H9 (cell line): ENCODE measurements at regions not wholly inside any gene's neighbourhood (a gene's known extent, or its start where the extent isn't known, plus 50 kb on each side); places are given as distances from the start of the nearest gene placed in this dataset.

ENCODE experiments used
- DNase-seq: peaks from one replicate; pipeline ENCODE4 v3.0.0-alpha.2; 2017
- H2AFZ ChIP-seq: one replicate; pipeline ENCODE4 v1.6.1; 2013; ENCODE audit warnings: mild to moderate bottlenecking, low read length, control low read depth, moderate library complexity
- H2AK5ac ChIP-seq: 2 replicates; pipeline ENCODE4 v1.6.1; 2013; ENCODE audit warnings: low read length, control low read depth, mixed read lengths; ENCODE audit not compliant: insufficient read length
- H2BK120ac ChIP-seq: one replicate; pipeline ENCODE4 v1.6.1; 2013; ENCODE audit warnings: low read depth, mild to moderate bottlenecking, low read length, control low read depth, inconsistent platforms; ENCODE audit not compliant: poor library complexity, severe bottlenecking
- H2BK12ac ChIP-seq: 2 replicates; pipeline ENCODE4 v1.6.1; 2013; ENCODE audit warnings: low read length, control low read depth, mixed read lengths, low read depth; ENCODE audit not compliant: insufficient read length
- H2BK15ac ChIP-seq: 2 replicates; pipeline ENCODE4 v1.6.1; 2013; ENCODE audit warnings: low read depth, low read length, control low read depth
- H2BK20ac ChIP-seq: one replicate; pipeline ENCODE4 v1.6.1; 2013; ENCODE audit warnings: low read depth, mild to moderate bottlenecking, low read length, control low read depth, inconsistent platforms; ENCODE audit not compliant: poor library complexity, severe bottlenecking
- H2BK5ac ChIP-seq: 2 replicates; pipeline ENCODE4 v1.6.1; 2013; ENCODE audit warnings: low read length, control low read depth, mixed read lengths; ENCODE audit not compliant: insufficient read length
- H3K14ac ChIP-seq: 2 replicates; pipeline ENCODE4 v1.6.1; 2013; ENCODE audit warnings: low read length, control low read depth; ENCODE audit not compliant: insufficient read depth
- H3K18ac ChIP-seq: 2 replicates; pipeline ENCODE4 v1.6.1; 2013; ENCODE audit warnings: low read depth, mild to moderate bottlenecking, mixed read lengths, low read length, control low read depth; ENCODE audit not compliant: insufficient read length
- H3K23ac ChIP-seq: 2 replicates; pipeline ENCODE4 v1.6.1; 2013; ENCODE audit warnings: low read length, control low read depth, mixed read lengths, low read depth; ENCODE audit not compliant: insufficient read length
- H3K23me2 ChIP-seq: 2 replicates; pipeline ENCODE4 v1.6.1; 2013; ENCODE audit warnings: low read depth, mild to moderate bottlenecking, mixed read lengths, low read length, control low read depth; ENCODE audit not compliant: insufficient read length, poor library complexity, severe bottlenecking
- H3K27ac ChIP-seq: 2 replicates; pipeline ENCODE4 v1.5.1; 2013; ENCODE audit warnings: low read length, control low read depth, mixed read lengths, low read depth; ENCODE audit not compliant: insufficient read length
- H3K27me3 ChIP-seq: 2 replicates; pipeline ENCODE4 v1.6.1; 2013; ENCODE audit warnings: low read length, control low read depth, inconsistent platforms; ENCODE audit not compliant: insufficient read depth
- H3K4ac ChIP-seq: 2 replicates; pipeline ENCODE4 v1.6.1; 2013; ENCODE audit warnings: low read depth, mild to moderate bottlenecking, control low read depth, inconsistent platforms, low read length, moderate library complexity
- H3K4me1 ChIP-seq: 2 replicates; pipeline ENCODE4 v1.6.1; 2013; ENCODE audit warnings: low read length, control low read depth, inconsistent platforms; ENCODE audit not compliant: insufficient read depth
- H3K4me2 ChIP-seq: 2 replicates; pipeline ENCODE4 v1.6.1; 2013; ENCODE audit warnings: low read length, control low read depth, mixed read lengths; ENCODE audit not compliant: insufficient read length, insufficient read depth
- H3K56ac ChIP-seq: 2 replicates; pipeline ENCODE4 v1.6.1; 2013; ENCODE audit warnings: low read depth, mild to moderate bottlenecking, mixed read lengths, low read length, control low read depth; ENCODE audit not compliant: insufficient read length
- H3K79me1 ChIP-seq: 2 replicates; pipeline ENCODE4 v1.6.1; 2013; ENCODE audit warnings: low read depth, mild to moderate bottlenecking, moderate library complexity, low read length, control low read depth, inconsistent platforms; ENCODE audit not compliant: insufficient read depth, poor library complexity, severe bottlenecking
- H3K79me2 ChIP-seq: 2 replicates; pipeline ENCODE4 v1.6.1; 2013; ENCODE audit warnings: low read length, control low read depth, inconsistent platforms; ENCODE audit not compliant: insufficient read depth
- H3K9ac ChIP-seq: 2 replicates; pipeline ENCODE4 v1.6.1; 2013; ENCODE audit warnings: low read length, control low read depth, mixed read lengths; ENCODE audit not compliant: insufficient read length; ENCODE audit errors: extremely low read depth
- H3K9me3 ChIP-seq: one replicate; pipeline ENCODE4 v1.6.1; 2013; ENCODE audit warnings: low read depth, low read length, inconsistent platforms; ENCODE audit not compliant: control insufficient read depth
- H3T11ph ChIP-seq: one replicate; pipeline ENCODE4 v1.6.1; 2013; ENCODE audit warnings: mild to moderate bottlenecking, low read length, control low read depth, inconsistent platforms
- H4K20me1 ChIP-seq: one replicate; pipeline ENCODE4 v1.6.1; 2013; ENCODE audit not compliant: control insufficient read depth, insufficient read length, insufficient read depth
- H4K5ac ChIP-seq: 2 replicates; pipeline ENCODE4 v1.6.1; 2013; ENCODE audit warnings: low read depth, mild to moderate bottlenecking, mixed read lengths, low read length, control low read depth; ENCODE audit not compliant: insufficient read length
- H4K8ac ChIP-seq: replicated peaks from 2 replicates; pipeline ENCODE4 v1.6.1; 2013; ENCODE audit warnings: low read length, control low read depth, mixed read lengths, low read depth; ENCODE audit not compliant: insufficient read length
- H4K91ac ChIP-seq: 2 replicates; pipeline ENCODE4 v1.6.1; 2013; ENCODE audit warnings: low read depth, mild to moderate bottlenecking, moderate library complexity, mixed read lengths, low read length, control low read depth; ENCODE audit not compliant: insufficient read length
- H3K27ac Mint-ChIP-seq, 3 experiments: 2 replicates in 2 of 3; 3 replicates in 1 of 3; pipeline ENCODE4 v1.8.0; 2020 to 2021; ENCODE audit warnings: mixed read lengths in 3 of 3, mild to moderate bottlenecking in 1 of 3, moderate library complexity in 1 of 3
- H3K27me3 Mint-ChIP-seq: 2 replicates; pipeline ENCODE4 v1.8.0; 2021; ENCODE audit warnings: low read depth, mild to moderate bottlenecking, moderate library complexity, mixed read lengths
- H3K36me3 Mint-ChIP-seq, 3 experiments: 2 replicates in 2 of 3; 3 replicates in 1 of 3; pipeline ENCODE4 v1.8.0; 2020 to 2021; ENCODE audit warnings: low read depth in 3 of 3, mixed read lengths in 3 of 3; ENCODE audit not compliant: insufficient read depth in 1 of 3
- H3K4me1 Mint-ChIP-seq, 2 experiments: 2 replicates each; pipeline ENCODE4 v1.8.0; 2020; ENCODE audit warnings: mixed read lengths in 2 of 2
- H3K4me3 Mint-ChIP-seq, 2 experiments: 2 replicates in 1 of 2; 3 replicates in 1 of 2; pipeline ENCODE4 v1.8.0; 2020 to 2021; ENCODE audit warnings: mild to moderate bottlenecking in 2 of 2, mixed read lengths in 2 of 2, moderate library complexity in 1 of 2
- H3K9me3 Mint-ChIP-seq, 2 experiments: 2 replicates in 1 of 2; 3 replicates in 1 of 2; pipeline ENCODE4 v1.8.0; 2020; ENCODE audit warnings: mild to moderate bottlenecking in 2 of 2, mixed read lengths in 2 of 2, moderate library complexity in 1 of 2
- WGBS: extraction: QIAGEN DNeasy Blood & Tissue Kit; methylation state at CpG from one replicate; pipeline ENCODE4 v1.1.7; 2013; ENCODE audit warnings: missing lambda C conversion rate, low lambda C conversion rate, mixed read lengths; ENCODE audit not compliant: insufficient read length; ENCODE audit errors: extremely low coverage; 5-methylcytosine and 5-hydroxymethylcytosine counted together
- TF ChIP-seq, protein P1 (sequence below): fragments of 200-600 bp; sonication (generic); conservative IDR thresholded peaks from 3 replicates; pipeline ENCODE4 v1.8.0; 2021; ENCODE audit warnings: antibody characterized with exemption, mild to moderate bottlenecking

DNA sequence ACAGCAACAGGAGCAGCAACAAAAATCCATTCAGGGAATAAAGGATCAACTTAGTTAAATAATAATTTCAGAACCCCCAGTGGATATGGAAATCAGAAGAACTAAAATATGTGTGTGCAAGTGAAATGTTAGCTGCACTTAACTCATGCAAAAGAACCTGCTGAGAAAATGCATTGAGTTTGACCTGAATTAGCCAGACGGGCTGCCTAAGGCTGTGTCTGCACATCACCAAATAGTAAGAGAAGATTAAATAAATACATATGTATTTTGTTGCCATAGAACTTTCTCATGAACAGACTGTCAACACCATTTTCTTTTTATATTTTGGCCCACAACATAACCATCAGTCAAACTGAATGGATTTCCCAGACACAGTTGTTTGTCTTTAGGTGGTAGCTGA lies 262.0 kb upstream of the PIK3C3 start:
- TF ChIP-seq, protein P1, sequence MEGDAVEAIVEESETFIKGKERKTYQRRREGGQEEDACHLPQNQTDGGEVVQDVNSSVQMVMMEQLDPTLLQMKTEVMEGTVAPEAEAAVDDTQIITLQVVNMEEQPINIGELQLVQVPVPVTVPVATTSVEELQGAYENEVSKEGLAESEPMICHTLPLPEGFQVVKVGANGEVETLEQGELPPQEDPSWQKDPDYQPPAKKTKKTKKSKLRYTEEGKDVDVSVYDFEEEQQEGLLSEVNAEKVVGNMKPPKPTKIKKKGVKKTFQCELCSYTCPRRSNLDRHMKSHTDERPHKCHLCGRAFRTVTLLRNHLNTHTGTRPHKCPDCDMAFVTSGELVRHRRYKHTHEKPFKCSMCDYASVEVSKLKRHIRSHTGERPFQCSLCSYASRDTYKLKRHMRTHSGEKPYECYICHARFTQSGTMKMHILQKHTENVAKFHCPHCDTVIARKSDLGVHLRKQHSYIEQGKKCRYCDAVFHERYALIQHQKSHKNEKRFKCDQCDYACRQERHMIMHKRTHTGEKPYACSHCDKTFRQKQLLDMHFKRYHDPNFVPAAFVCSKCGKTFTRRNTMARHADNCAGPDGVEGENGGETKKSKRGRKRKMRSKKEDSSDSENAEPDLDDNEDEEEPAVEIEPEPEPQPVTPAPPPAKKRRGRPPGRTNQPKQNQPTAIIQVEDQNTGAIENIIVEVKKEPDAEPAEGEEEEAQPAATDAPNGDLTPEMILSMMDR: no peak
- no peaks in the 10 kb centered on the region for H3K9me3 Mint-ChIP-seq
- Histone ChIP-seq H3K9me3 (no peaks in the 10 kb centered on the region), H4K20me1 (no peaks in the 10 kb centered on the region), H3K27ac (no peak overlapping the region), H3K23ac (no peak overlapping the region), H2BK5ac (no peak overlapping the region), H3K18ac (no peak overlapping the region), H3K4me2 (no peak overlapping the region), H3K56ac (no peak overlapping the region), H3K4ac (no peak overlapping the region), H2BK15ac (no peak overlapping the region), H3K14ac (no peak overlapping the region), H4K8ac (no peak overlapping the region), H4K5ac (no peak overlapping the region), H3K79me2 (no peaks in the 10 kb centered on the region), H2BK120ac (no peak overlapping the region), H2BK20ac (no peak overlapping the region), H4K91ac (no peak overlapping the region), H3T11ph (no peak overlapping the region), H2BK12ac (no peak overlapping the region), H3K23me2 (no peaks in the 10 kb centered on the region), H2AFZ (no peak overlapping the region), H3K4me1 (no peaks in the 10 kb centered on the region), H3K27me3 (no peaks in the 10 kb centered on the region), H3K9ac (no peak overlapping the region), H2AK5ac (no peak overlapping the region), H3K79me1 (no peaks in the 10 kb centered on the region)
- H3K4me3 Mint-ChIP-seq: no peak overlapping the region
- peaks cover 10% of the 10 kb centered on the region in 2 experiments for H3K4me1 Mint-ChIP-seq
- peak overlapping the region in 1 of 3 experiments; percentile 38; a peak in 1 of 7 replicates for H3K27ac Mint-ChIP-seq
- no peaks in the 10 kb centered on the region for H3K27me3 Mint-ChIP-seq
- no peaks in the 10 kb centered on the region for H3K36me3 Mint-ChIP-seq
- no CpG with 5 or more reads among the region's 1 CpG for WGBS
- no peak for DNase-seq
